LoVo (cell line): ENCODE measurements at regions not wholly inside any gene's neighbourhood (a gene's known extent, or its start where the extent isn't known, plus 50 kb on each side); places are given as distances from the start of the nearest gene placed in this dataset.
"Not testable (repeated sequence)": the region's sequence is repeated elsewhere in the genome, so short reads cannot be mapped to it uniquely, and the experiment has no call there.

Experiments
- DNase-seq: peaks from one replicate; pipeline ENCODE4 v3.0.0-alpha.2; 2016; ENCODE audit warnings: low spot score

- no peak for DNase-seq
Measured at GRCh38 chr20:54938707-54939106, 463.3 kb downstream of the DOK5 start.

DNA sequence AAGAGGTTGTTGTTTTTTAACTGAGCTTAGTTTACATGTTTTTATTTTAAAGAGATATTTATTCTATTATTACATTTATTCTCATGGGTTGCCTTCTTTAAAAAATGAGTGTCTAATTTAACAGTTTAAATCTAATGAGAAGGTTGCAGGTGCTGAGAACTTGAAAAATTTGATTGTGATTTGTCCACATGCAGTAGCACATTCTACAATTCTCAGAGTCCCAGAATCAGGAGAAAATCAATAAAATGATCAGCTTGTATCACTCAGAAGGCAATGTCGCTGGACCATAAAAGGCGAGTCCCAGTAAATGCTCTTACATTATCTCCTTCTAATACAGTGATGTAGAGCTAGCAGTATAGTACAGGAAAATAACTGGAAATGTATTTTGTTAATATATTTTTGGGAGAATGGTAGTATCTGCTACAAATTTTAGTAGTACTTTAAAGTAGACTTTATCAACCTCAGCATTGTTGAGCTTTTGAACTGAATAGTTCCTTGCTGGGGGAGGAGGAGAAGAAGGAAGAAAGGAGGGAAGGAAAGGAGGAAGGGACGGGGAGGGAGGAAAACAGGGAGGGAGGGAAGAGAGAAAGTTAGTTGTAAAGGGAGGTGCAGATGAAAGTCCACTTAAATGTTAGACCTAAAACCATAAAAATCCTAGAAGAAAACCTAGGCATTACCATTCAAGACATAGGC, 458.0 kb downstream of the DOK5 start:
- DNase-seq = no peak

DNA sequence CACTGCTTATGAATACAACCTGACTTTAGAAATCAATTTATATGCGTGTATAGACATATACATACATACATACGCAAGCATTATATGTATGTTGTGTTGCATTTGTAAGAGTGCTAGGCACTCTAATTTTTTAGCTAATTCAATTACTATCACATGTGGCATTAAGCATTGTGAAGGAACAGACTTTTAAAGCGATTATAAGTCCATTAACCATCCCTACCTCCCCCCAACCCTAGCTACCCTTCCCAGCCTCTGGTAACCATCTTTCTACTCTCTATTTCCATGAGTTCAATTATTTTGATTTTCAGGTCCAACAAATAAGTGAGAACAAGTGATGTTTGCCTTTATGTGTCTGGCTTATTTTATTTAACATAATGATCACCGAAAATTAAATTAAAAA, 453.8 kb downstream of the DOK5 start:
- DNase-seq = no peak

DNA sequence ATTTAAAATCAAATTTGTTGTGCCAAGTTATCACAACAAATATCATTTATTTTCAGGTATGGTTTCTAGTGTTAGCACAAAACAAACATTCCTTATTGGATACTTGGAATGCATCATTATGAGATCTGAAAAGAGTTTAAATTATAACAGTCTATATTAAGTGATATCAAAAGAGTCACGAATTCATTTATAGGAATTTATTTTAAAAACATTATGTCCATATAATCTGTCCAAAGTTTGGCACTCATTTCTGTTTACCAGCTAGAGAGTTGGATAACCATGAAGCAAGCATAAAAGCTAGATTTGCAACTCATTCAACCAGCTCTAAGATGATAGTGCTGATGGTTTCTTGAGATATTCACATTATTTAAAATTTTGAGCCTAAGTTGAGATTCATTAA, 453.2 kb downstream of the DOK5 start:
- no peak for DNase-seq

DNA sequence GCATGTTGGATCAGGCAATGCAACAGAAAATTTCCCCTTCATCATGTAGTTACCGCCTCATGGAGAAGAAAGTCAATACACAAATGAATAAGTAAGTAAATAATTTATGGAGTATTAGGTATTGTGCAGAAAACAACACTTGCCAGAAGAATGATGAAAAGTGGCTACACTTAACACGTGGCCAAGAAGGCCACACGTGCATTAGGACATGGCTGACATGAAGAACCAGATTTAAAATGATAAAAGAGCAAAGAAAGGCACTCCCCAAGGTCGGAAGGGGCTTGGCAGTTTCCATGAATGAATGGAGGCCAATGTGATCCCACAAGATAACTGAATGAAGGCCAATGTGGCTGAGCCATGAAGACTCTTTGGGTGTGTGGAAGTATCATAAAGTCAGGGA, 447.2 kb downstream of the DOK5 start:
- no peak for DNase-seq

- DNase-seq = no peak
Measured at GRCh38 chr20:54922096-54922495, 446.7 kb downstream of the DOK5 start.

DNA sequence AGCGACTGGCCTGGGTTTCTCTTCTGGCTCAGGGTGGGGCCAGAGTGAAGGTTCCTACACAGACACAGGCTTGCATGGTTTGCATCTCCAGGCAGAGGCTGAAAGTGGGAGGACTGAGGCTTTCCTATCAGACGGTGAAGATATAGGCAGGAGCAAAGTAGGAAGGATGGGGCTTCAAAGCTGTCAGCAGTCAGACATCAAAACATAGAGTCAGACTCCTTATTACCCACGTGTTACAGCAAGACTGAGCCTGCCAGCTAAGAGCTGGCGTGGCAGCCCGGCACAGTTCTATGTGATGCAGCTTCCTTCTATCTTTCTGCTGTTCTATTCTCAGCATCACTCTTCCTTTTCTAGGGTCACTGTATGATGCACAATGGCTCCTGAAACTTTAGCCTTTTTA, 445.1 kb downstream of the DOK5 start:
- DNase-seq = no peak

GRCh38 chr20:54918993-54919392, 443.6 kb downstream of the DOK5 start:
- not testable (repeated sequence) for DNase-seq

GRCh38 chr20:54914995-54915394, 439.6 kb downstream of the DOK5 start:
- DNase-seq = no peak

- no peak for DNase-seq
Measured at GRCh38 chr20:54909702-54910101, 434.3 kb downstream of the DOK5 start.

DNA sequence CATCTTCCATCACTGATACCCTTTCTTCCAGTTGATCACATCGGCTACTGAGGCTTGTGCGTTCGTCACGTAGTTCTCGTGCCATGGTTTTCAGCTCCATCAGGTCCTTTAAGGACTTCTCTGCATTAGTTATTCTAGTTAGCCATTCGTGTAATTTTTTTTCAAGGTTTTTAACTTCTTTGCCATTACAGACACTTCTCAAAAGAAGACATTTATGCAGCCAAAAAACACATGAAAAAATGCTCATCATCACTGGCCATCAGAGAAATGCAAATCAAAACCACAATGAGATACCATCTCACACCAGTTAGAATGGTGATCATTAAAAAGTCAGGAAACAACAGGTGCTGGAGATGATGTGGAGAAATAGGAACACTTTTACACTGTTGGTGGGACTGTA, 430.7 kb downstream of the DOK5 start:
- DNase-seq = not testable (repeated sequence)

DNA sequence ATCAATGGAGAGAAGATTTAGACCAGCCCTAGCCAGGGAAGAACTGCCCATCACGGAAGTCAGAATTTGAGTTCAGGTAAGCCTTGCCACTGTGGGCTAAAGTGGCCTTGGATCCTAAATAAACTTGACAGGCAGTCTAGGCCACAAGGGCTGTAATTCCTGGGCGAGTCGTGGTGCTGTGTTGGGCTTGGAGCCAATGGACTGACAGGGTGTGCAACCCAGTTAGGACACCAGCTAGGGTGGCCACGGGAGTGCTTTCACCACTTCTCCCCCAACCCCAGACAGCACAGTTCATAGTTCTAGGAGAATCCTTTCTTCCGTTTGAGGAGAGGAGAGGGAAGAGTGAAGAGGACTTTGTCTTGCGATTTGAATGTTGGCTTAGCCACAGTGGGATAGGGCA, 422.4 kb downstream of the DOK5 start:
- DNase-seq = no peak

DNA sequence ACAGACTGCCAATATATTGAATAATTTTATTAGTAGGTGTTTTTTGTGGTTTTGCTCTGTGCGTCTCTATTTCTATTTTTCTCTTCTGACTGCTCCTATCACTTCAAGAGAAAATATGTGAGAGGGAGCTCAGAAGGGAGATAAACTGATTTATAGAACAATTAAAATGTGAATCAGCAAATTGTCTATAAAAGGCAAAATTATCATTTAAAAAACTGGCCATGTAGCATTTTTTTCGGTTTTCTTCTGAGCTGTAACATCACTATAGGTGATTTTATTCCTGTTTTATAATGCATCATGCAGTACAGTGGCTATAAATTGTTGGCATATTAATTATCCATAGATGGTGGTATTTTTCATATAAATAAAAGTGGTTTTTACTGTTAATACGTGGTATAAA, 416.5 kb downstream of the DOK5 start:
- DNase-seq = no peak

DNA sequence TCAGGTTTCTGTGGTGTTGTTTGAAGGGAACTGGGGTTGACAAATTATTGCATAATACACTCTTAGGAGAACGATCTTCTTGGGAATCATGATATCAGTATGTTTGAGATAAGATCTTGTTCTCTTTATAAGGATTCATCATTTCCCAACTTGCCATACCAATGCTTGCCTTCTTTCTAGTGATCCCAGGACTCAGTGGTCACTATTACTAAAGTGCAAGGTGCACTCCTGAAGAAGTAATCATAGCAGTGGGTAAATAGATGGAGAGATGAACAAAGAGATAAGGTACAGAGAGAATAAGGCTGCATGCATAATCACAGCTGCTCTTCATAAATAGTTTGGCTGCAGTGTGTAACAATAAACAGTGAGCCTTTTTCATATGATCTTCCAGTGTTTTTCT, 404.0 kb downstream of the DOK5 start:
- DNase-seq = no peak

- DNase-seq = no peak
Measured at GRCh38 chr20:54875307-54875706, 399.9 kb downstream of the DOK5 start.

GRCh38 chr20:54874718-54875117, 399.3 kb downstream of the DOK5 start:
- DNase-seq = no peak

GRCh38 chr20:54872440-54872839, 397.0 kb downstream of the DOK5 start:
- DNase-seq = no peak

DNA sequence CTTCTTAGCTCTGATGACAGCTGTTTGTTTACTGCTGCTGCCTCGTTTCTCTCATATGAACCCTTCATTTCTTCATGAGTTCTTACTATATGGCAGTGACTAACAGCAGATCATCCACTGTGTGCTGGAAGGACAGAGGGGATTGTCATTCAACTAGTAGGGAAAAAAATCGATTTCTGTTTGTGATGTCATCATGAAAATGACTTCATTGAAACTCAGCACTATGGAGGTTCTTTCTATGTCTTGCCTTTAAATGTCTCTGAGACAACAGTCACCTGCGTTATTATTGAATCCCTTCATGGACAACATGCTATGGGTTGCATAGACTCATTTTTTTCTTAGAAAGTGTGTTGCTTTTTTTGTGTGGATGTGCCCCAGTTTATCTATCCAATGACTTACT, 394.4 kb downstream of the DOK5 start:
- DNase-seq = no peak

DNA sequence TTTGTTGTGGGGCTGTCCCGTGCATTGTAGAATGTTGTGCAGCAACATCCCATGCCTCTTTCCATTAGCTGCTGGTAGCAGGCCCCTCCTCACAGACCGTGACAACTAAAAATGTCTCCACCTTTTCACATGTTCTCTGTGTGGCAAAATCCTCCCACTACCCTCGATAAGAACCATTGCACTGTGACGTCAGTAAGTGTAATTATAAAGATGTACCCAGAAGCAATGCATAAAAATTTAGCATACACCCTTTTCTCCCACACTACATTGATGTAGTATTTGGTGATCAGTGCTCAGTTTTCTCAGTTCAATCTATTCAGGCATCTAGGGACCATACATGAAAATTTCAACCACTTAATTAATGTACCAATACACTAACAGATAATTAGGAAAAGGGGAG, 389.9 kb downstream of the DOK5 start:
- DNase-seq = no peak

GRCh38 chr20:54860716-54861115, 385.3 kb downstream of the DOK5 start:
- DNase-seq = no peak

GRCh38 chr20:54856202-54856601, 380.8 kb downstream of the DOK5 start:
- no peak for DNase-seq

DNA sequence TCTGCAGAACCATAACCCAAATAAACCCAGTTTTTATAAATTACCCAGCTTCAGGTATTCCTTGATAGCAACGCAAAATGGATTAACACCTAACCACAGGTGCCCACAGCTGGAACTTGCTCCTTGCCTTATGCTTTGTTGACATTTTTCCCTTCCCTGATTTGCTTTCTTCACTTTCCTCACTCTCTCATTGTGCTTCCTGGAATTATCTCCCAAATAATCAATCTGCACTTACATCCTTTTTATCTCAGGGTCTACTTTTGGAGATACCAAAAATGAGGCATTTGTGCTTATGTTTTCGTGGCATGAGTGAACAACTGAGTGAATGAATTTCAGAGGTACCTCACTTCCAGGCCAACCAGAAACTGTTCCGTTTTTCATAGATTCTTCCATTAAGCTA, 374.3 kb downstream of the DOK5 start:
- no peak for DNase-seq

- no peak for DNase-seq
Measured at GRCh38 chr20:54848984-54849538, 373.7 kb downstream of the DOK5 start.

DNA sequence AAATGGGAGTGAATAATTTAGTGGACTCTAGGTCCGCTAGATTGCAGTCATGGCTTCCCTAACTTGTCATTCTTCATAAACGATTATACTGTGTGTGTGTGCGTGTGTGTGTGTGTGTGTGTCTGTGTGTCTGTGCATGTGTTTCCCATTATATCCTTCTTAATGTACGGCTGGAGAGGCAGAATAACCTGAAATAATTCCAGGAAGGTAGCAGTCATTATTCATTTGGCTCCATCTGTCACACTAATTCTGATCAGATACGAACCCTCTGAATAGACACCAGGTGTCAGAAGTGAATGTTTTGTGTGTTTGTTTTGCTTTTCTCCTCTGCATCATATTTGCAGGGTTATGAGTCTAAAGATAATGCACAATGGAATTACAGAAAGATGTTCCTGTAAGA, 372.9 kb downstream of the DOK5 start:
- DNase-seq = no peak
